Endothelial cell of umbilical vein (primary cell): ENCODE measurements at regions not wholly inside any gene's neighbourhood (a gene's known extent, or its start where the extent isn't known, plus 50 kb on each side); places are given as distances from the start of the nearest gene placed in this dataset.

ENCODE experiments used
- BruUV-seq: library from RNA; stranded (reverse); fragments of 400-500 nt; replicated peaks from 2 replicates; lab custom pipeline; 2021; lab: Mats Ljungman, UMichigan
- CTCF ChIA-PET: fragments of 300-600, 350-600 bp; sonication (Branson Sonifier 250); formaldehyde crosslinking; loops from one replicate; lab custom pipeline; 2021; ENCODE audit warnings: antibody characterized with exemption, inconsistent platforms; lab: Charles Lee
- POLR2A ChIA-PET: fragments of 300-600, 350-600 bp; sonication (Branson Sonifier 250); formaldehyde crosslinking; loops from one replicate; lab custom pipeline; 2021; ENCODE audit warnings: antibody characterized with exemption, inconsistent platforms; lab: Charles Lee
- DNase-seq: peaks from one replicate; pipeline ENCODE4 v3.0.0-alpha.2; 2011; ENCODE audit warnings: low read depth, low spot score
- FAIRE-seq: peaks from 2 replicates; lab custom pipeline; 2011; peaks lifted over from hg19 to GRCh38; lab: Jason Lieb, UNC
- H2AFZ ChIP-seq: 2 replicates; pipeline ENCODE4 v1.6.0; 2012; ENCODE audit warnings: low read depth, low read length, control low read depth, inconsistent platforms
- H3K27ac ChIP-seq: 2 replicates; pipeline ENCODE4 v1.5.1; 2011; ENCODE audit warnings: low read depth, mild to moderate bottlenecking, control low read depth, low read length, moderate library complexity; ENCODE audit not compliant: insufficient read depth
- H3K27me3 ChIP-seq, 2 experiments: 2 replicates each; pipeline versions ENCODE4 v1.6.0 to v1.6.1; 2011; ENCODE audit warnings: low read length in 2 of 2, mixed read lengths in 1 of 2; ENCODE audit not compliant: control insufficient read depth in 2 of 2, insufficient read depth in 2 of 2
- H3K36me3 ChIP-seq, 2 experiments: 2 replicates in 1 of 2; 3 replicates in 1 of 2; pipeline ENCODE4 v1.5.1; 2011; ENCODE audit warnings: low read length in 2 of 2, mild to moderate bottlenecking in 1 of 2, moderate library complexity in 1 of 2; ENCODE audit not compliant: control insufficient read depth in 2 of 2, insufficient read depth in 2 of 2; ENCODE audit errors: extremely low read depth in 1 of 2
- H3K4me1 ChIP-seq: 3 replicates; pipeline ENCODE4 v1.5.1; 2011; ENCODE audit warnings: mild to moderate bottlenecking, low read length; ENCODE audit not compliant: control insufficient read depth, insufficient read depth; ENCODE audit errors: extremely low read depth
- H3K4me2 ChIP-seq: 2 replicates; pipeline ENCODE4 v1.6.1; 2011; ENCODE audit warnings: low read length, control low read depth, mixed read lengths; ENCODE audit not compliant: insufficient read depth
- H3K4me3 ChIP-seq, 3 experiments: fragments of 200-600 bp in 1 of 3; sonication (generic), shearing (Covaris generic) in 1 of 3; replicated peaks in 1 of 3; 2 replicates each; pipeline ENCODE4 v1.5.1; 2011 to 2016; ENCODE audit warnings: control low read depth in 3 of 3, low read length in 3 of 3, mild to moderate bottlenecking in 2 of 3, inconsistent platforms in 1 of 3, low read depth in 1 of 3, moderate library complexity in 1 of 3; ENCODE audit not compliant: insufficient read depth in 1 of 3
- H3K79me2 ChIP-seq: 2 replicates; pipeline ENCODE4 v1.6.0; 2012; ENCODE audit warnings: low read length, inconsistent platforms; ENCODE audit not compliant: control insufficient read depth, insufficient read depth
- H3K9ac ChIP-seq: replicated peaks from 2 replicates; pipeline ENCODE3; 2011; ENCODE audit warnings: low read length, control low read depth; ENCODE audit not compliant: insufficient read depth; ENCODE audit errors: extremely low read depth
- H3K9me1 ChIP-seq: replicated peaks from 3 replicates; pipeline ENCODE4 v1.6.0; 2011; ENCODE audit warnings: mild to moderate bottlenecking, low read length; ENCODE audit not compliant: control insufficient read depth, insufficient read depth; ENCODE audit errors: extremely low read depth
- H3K9me3 ChIP-seq: replicated peaks from 2 replicates; pipeline ENCODE4 v1.5.1; 2012; ENCODE audit warnings: low read length, inconsistent platforms; ENCODE audit not compliant: control insufficient read depth, insufficient read depth
- H4K20me1 ChIP-seq: replicated peaks from 2 replicates; pipeline ENCODE3; 2011; ENCODE audit warnings: mild to moderate bottlenecking, low read length; ENCODE audit not compliant: control insufficient read depth, insufficient read depth; ENCODE audit errors: extremely low read depth
- EZH2 ChIP-seq: IDR thresholded peaks from 2 replicates; pipeline ENCODE4 v1.6.1; 2012; ENCODE audit warnings: borderline replicate concordance, low read depth, mild to moderate bottlenecking, moderate library complexity, low read length, inconsistent platforms; ENCODE audit not compliant: severe bottlenecking
- FOS ChIP-seq: IDR thresholded peaks from 2 replicates; pipeline ENCODE4 v1.6.1; 2011; ENCODE audit warnings: mild to moderate bottlenecking, low read length, moderate library complexity, borderline replicate concordance; ENCODE audit not compliant: insufficient read depth
- GATA2 ChIP-seq: IDR thresholded peaks from 2 replicates; pipeline ENCODE4 v1.7.0; 2011; ENCODE audit warnings: low read depth, mild to moderate bottlenecking, moderate library complexity, mixed read lengths, low read length; ENCODE audit not compliant: insufficient read length, insufficient read depth
- JUN ChIP-seq: IDR thresholded peaks from 2 replicates; pipeline ENCODE4 v1.6.1; 2011; ENCODE audit warnings: borderline replicate concordance, low read depth; ENCODE audit not compliant: insufficient read length, insufficient read depth
- MYC ChIP-seq: IDR thresholded peaks from one replicate; pipeline ENCODE4 v1.6.1; 2011; ENCODE audit warnings: mild to moderate bottlenecking, low read depth, low read length
- POLR2A ChIP-seq: IDR thresholded peaks from 2 replicates; pipeline ENCODE4 v1.6.1; 2012; ENCODE audit warnings: low read depth, mild to moderate bottlenecking, control low read depth, low read length
- POLR2AphosphoS5 ChIP-seq: IDR thresholded peaks from 2 replicates; pipeline ENCODE4 v1.6.1; 2012; ENCODE audit warnings: low read depth, mild to moderate bottlenecking, control low read depth, low read length, moderate library complexity; ENCODE audit not compliant: insufficient read depth
- dilution Hi-C: fragments of 300-500 bp; cut with MboI; formaldehyde crosslinking; loops from one replicate; pipeline ENCODE4 v1.15.0; 2019; ENCODE audit warnings: low sequenced_read_pairs; ENCODE audit not compliant: extremely low pct_ligation_motif_present
- intact Hi-C: fragments of 100-400 bp; cut with micrococcal nuclease; formaldehyde crosslinking; loops from one replicate; pipeline ENCODE4 v1.10.0; 2022
- TF ChIP-seq, protein P1 (sequence below): IDR thresholded peaks from 2 replicates; pipeline ENCODE4 v1.6.1; 2011; ENCODE audit not compliant: insufficient read depth, insufficient read length
- TF ChIP-seq, protein P2 (sequence below), 2 donors: IDR thresholded peaks; 1 replicate in 1 of 2; 2 replicates in 1 of 2; pipeline ENCODE4 v1.5.1; 2011; ENCODE audit warnings: low read length in 2 of 2, mild to moderate bottlenecking in 2 of 2, moderate library complexity in 2 of 2, control low read depth in 1 of 2, inconsistent platforms in 1 of 2, low read depth in 1 of 2; ENCODE audit not compliant: insufficient read depth in 1 of 2; ENCODE audit errors: extremely low read depth in 1 of 2

DNA sequence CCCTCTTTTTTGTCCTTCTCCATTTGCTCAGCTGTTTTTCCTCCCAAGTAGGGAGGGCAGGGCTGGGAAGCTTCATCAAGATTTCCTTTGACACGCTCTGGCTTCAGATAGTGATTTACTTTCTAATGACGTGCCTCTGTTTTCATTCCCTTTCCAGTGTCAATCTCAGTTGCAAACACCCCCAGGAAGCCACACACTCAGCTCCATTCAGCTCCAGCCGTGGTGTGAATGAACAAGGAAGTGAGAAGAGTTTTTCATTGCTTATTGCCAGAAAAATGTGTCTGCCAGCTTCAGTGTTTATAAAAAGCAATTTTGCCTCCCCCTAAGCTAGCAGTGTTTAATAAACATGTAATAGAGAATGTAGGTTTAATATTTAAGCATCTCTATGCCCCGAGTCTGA is 108.7 kb upstream of the DPP6 start:
- dilution Hi-C loops, result no loop called here
- no peak for DNase-seq
- Histone ChIP-seq H3K9me3 (peaks cover 1% of the 10 kb centered on the region), H4K20me1 (no peaks in the 10 kb centered on the region), H3K27me3 (no peaks in the 10 kb centered on the region), H3K36me3 (no peaks in the 10 kb centered on the region), H3K4me2 (no peak overlapping the region), H3K79me2 (no peaks in the 10 kb centered on the region), H3K4me3 (no peak overlapping the region), H2AFZ (no peak overlapping the region), H3K4me1 (no peaks in the 10 kb centered on the region), H3K27ac (no peak overlapping the region), H3K9me1 (no peaks in the 10 kb centered on the region), H3K9ac (no peak overlapping the region)
- FAIRE-seq, result no peak
- no TSS peak for BruUV-seq
- TF ChIP-seq, protein P1, sequence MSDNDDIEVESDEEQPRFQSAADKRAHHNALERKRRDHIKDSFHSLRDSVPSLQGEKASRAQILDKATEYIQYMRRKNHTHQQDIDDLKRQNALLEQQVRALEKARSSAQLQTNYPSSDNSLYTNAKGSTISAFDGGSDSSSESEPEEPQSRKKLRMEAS, result no peak
- TF ChIP-seq JUN, result no peak
- TF ChIP-seq GATA2, result no peak
- TF ChIP-seq, protein P2, sequence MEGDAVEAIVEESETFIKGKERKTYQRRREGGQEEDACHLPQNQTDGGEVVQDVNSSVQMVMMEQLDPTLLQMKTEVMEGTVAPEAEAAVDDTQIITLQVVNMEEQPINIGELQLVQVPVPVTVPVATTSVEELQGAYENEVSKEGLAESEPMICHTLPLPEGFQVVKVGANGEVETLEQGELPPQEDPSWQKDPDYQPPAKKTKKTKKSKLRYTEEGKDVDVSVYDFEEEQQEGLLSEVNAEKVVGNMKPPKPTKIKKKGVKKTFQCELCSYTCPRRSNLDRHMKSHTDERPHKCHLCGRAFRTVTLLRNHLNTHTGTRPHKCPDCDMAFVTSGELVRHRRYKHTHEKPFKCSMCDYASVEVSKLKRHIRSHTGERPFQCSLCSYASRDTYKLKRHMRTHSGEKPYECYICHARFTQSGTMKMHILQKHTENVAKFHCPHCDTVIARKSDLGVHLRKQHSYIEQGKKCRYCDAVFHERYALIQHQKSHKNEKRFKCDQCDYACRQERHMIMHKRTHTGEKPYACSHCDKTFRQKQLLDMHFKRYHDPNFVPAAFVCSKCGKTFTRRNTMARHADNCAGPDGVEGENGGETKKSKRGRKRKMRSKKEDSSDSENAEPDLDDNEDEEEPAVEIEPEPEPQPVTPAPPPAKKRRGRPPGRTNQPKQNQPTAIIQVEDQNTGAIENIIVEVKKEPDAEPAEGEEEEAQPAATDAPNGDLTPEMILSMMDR (IDR thresholded peaks at IDR 0.05; ENCODE audit: extremely low read depth in 1 of 2, insufficient read depth in 1 of 2, low read depth in 1 of 2, low read length in 2 of 2), result no peak
- no peak for TF ChIP-seq MYC
- ChIA-PET CTCF (no interaction called here), POLR2A (no interaction called here)
- intact Hi-C loops, result no loop called here

DNA sequence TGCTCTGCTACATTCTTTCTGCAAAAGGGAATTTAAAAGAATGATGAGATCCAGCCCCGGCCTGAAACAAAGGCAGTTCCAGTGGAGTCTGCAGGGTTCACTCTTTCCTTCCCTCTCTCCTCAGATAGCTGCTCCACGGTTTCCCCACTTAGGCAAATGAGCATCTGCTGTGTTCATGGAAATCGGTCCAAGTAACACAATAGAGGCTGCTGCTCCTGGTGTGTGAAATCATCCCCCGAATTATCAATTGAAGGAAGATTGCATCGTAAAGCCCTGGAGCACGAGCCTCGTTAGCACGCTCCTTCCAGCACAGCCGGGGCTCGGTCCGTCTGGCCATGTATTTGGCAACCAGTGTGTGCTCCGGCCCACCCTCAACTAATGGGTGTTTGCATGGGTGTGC is 108.3 kb upstream of the DPP6 start:
- intact Hi-C loops, result no loop called here
- no peak overlapping the region for H3K4me3 ChIP-seq
- ChIA-PET CTCF (no interaction called here), POLR2A (no interaction called here)
- FAIRE-seq (no peak), DNase-seq (no peak)
- dilution Hi-C loops, result no loop called here
- no peaks in the 10 kb centered on the region for H3K9me1 ChIP-seq
- no peaks in the 10 kb centered on the region for H3K79me2 ChIP-seq
- no peaks in the 10 kb centered on the region for H3K27me3 ChIP-seq
- no peaks in the 10 kb centered on the region for H3K4me1 ChIP-seq
- H3K36me3 ChIP-seq, result no peaks in the 10 kb centered on the region
- H3K9me3 ChIP-seq, result no peaks in the 10 kb centered on the region
- BruUV-seq, result no TSS peak
- H2AFZ ChIP-seq, result no peak overlapping the region
- H4K20me1 ChIP-seq, result no peaks in the 10 kb centered on the region
- H3K4me2 ChIP-seq, result no peak overlapping the region
- no peak overlapping the region for H3K27ac ChIP-seq
- no peak overlapping the region for H3K9ac ChIP-seq
- TF ChIP-seq, protein P1, result no peak
- TF ChIP-seq, protein P2 (IDR thresholded peaks at IDR 0.05; ENCODE audit: extremely low read depth in 1 of 2, insufficient read depth in 1 of 2, low read depth in 1 of 2, low read length in 2 of 2), result no peak
- TF ChIP-seq EZH2, result no peak
- TF ChIP-seq MYC, result no peak
- TF ChIP-seq FOS, result no peak
- no peak for TF ChIP-seq JUN
- no peak for TF ChIP-seq POLR2A
- no peak for TF ChIP-seq POLR2AphosphoS5
- TF ChIP-seq GATA2, result no peak
